HL-60 (cell line): ENCODE measurements at regions not wholly inside any gene's neighbourhood (a gene's known extent, or its start where the extent isn't known, plus 50 kb on each side); places are given as distances from the start of the nearest gene placed in this dataset.

Experiments
- DNase-seq, 2 experiments: peaks; one replicate each; pipeline ENCODE4 v3.0.0-alpha.2; 2010 to 2020; ENCODE audit warnings: low read depth in 1 of 2, low spot score in 1 of 2
- H3K27ac ChIP-seq: fragments of 250-450 bp; sonication (Bioruptor Pico); replicated peaks from 2 replicates; pipeline ENCODE4 v1.5.1; 2020; ENCODE audit warnings: mild to moderate bottlenecking, moderate library complexity
- H3K27me3 ChIP-seq: fragments of 250-450 bp; sonication (Bioruptor Pico); 2 replicates; pipeline ENCODE4 v1.5.1; 2021; ENCODE audit warnings: mild to moderate bottlenecking, moderate library complexity; ENCODE audit not compliant: insufficient read depth, poor library complexity, severe bottlenecking
- H3K4me3 ChIP-seq: replicated peaks from 2 replicates; pipeline ENCODE4 v1.5.1; 2011; ENCODE audit warnings: mild to moderate bottlenecking, control low read depth, low read length; ENCODE audit not compliant: insufficient read depth
- CTCF ChIP-seq: IDR thresholded peaks from one replicate; pipeline ENCODE4 v1.5.1; 2011; ENCODE audit warnings: low read length, control low read depth, inconsistent platforms; ENCODE audit not compliant: insufficient read depth
- GABPA ChIP-seq: IDR thresholded peaks from 2 replicates; pipeline ENCODE4 v1.6.1; 2012; ENCODE audit warnings: low read depth
- POLR2AphosphoS5 ChIP-seq: IDR thresholded peaks from 2 replicates; pipeline ENCODE4 v1.6.1; 2012; ENCODE audit warnings: low read depth
- REST ChIP-seq: IDR thresholded peaks from 2 replicates; pipeline ENCODE4 v1.6.1; 2012; ENCODE audit warnings: low read depth; ENCODE audit not compliant: insufficient replicate concordance
- SPI1 ChIP-seq: IDR thresholded peaks from 2 replicates; pipeline ENCODE4 v1.6.1; 2012; ENCODE audit warnings: low read depth, mild to moderate bottlenecking, borderline replicate concordance

GRCh38 chr2:6785493-6785892 lies 80.2 kb downstream of the CMPK2 start:
- H3K27ac ChIP-seq = no peak overlapping the region
- DNase-seq = no peak
- H3K4me3 ChIP-seq = no peak overlapping the region
- no peaks in the 10 kb centered on the region for H3K27me3 ChIP-seq
- TF ChIP-seq CTCF = no peak
- TF ChIP-seq SPI1 = no peak
- no peak for TF ChIP-seq REST
- TF ChIP-seq POLR2AphosphoS5 = no peak
- TF ChIP-seq GABPA = no peak

GRCh38 chr2:6787376-6787775 lies 78.3 kb downstream of the CMPK2 start:
- TF ChIP-seq GABPA (no peak), POLR2AphosphoS5 (no peak), CTCF (no peak), SPI1 (no peak), REST (no peak)
- no peak overlapping the region for H3K4me3 ChIP-seq
- no peak for DNase-seq
- no peak overlapping the region for H3K27ac ChIP-seq
- no peaks in the 10 kb centered on the region for H3K27me3 ChIP-seq

- no peak for DNase-seq
- TF ChIP-seq SPI1 (no peak), POLR2AphosphoS5 (no peak), CTCF (no peak), REST (no peak), GABPA (no peak)
- Histone ChIP-seq H3K27me3 (no peaks in the 10 kb centered on the region), H3K27ac (no peak overlapping the region), H3K4me3 (no peak overlapping the region)
Observed at GRCh38 chr2:6788614-6789013, 77.1 kb downstream of the CMPK2 start.
